ENCODE measurements at regions not wholly inside any gene's neighbourhood (a gene's known extent, or its start where the extent isn't known, plus 50 kb on each side); places are given as distances from the start of the nearest gene placed in this dataset.

DNA sequence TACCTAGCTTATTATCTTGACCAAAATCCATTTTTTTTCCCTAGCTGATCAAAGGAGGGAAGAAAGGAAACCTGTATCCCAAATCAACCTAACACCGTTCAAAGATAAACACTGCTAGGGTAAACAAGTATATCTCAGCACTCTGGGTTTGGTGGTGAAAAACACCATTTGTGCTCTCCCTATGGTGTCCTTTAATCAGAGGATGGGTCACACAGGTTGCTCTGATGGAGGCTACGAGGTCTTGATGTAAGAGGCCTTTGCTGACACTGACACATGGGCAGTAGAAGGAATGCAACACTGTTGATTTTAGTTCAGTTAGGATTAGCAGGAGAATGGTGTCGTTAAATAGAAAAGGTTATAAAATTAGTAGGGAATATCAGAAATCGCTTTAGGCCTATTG lies 179.3 kb downstream of the HDGFL1 start:
- no peak overlapping the region for H3K4me3 ChIP-seq (replicated peaks in 1 of 2; ENCODE audit: low read depth in 1 of 2, low read length in 2 of 2)
- no peaks in the 10 kb centered on the region for H3K4me1 ChIP-seq (ENCODE audit: control insufficient read depth in 1 of 2, insufficient read depth in 2 of 2, low read length in 2 of 2)
- H3K79me2 ChIP-seq (ENCODE audit: insufficient read depth, low read length) = no peaks in the 10 kb centered on the region
- ChIA-PET POLR2A (no interaction called here), RAD21 (ENCODE audit: low non-redundant PET in 1 of 2, low total read pairs in 2 of 2, uncharacterized antibody in 2 of 2, unreplicated experiment in 2 of 2) (no interaction called here), CTCF (no interaction called here)
- H3K9me3 ChIP-seq (ENCODE audit: control insufficient read depth in 1 of 2, insufficient read depth in 1 of 2, low read depth in 1 of 2, low read length in 2 of 2) = no peaks in the 10 kb centered on the region
- no peaks in the 10 kb centered on the region for H3K27me3 ChIP-seq (ENCODE audit: insufficient read depth, low read length)
- H2AFZ ChIP-seq (ENCODE audit: low read depth, low read length, poor library complexity, severe bottlenecking) = no peak overlapping the region
- DNase-seq (ENCODE audit: low read depth, low spot score) (no peak), ATAC-seq (no peak)
- TF ChIP-seq, protein P1, sequence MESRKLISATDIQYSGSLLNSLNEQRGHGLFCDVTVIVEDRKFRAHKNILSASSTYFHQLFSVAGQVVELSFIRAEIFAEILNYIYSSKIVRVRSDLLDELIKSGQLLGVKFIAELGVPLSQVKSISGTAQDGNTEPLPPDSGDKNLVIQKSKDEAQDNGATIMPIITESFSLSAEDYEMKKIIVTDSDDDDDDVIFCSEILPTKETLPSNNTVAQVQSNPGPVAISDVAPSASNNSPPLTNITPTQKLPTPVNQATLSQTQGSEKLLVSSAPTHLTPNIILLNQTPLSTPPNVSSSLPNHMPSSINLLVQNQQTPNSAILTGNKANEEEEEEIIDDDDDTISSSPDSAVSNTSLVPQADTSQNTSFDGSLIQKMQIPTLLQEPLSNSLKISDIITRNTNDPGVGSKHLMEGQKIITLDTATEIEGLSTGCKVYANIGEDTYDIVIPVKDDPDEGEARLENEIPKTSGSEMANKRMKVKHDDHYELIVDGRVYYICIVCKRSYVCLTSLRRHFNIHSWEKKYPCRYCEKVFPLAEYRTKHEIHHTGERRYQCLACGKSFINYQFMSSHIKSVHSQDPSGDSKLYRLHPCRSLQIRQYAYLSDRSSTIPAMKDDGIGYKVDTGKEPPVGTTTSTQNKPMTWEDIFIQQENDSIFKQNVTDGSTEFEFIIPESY (IDR thresholded peaks at IDR 0.05; ENCODE audit: extremely low read depth, insufficient replicate concordance, low read length) = no peak
- TF ChIP-seq ZFX (IDR thresholded peaks at IDR 0.05) = no peak
- no peak for TF ChIP-seq YY1 (IDR thresholded peaks at IDR 0.05; ENCODE audit: extremely low read depth, insufficient replicate concordance, low read depth, low read length)
- no peak for TF ChIP-seq TCF7L2 (IDR thresholded peaks at IDR 0.05; ENCODE audit: borderline replicate concordance, extremely low read depth, insufficient read depth, insufficient read length)
- no peak overlapping the region for H3K9ac ChIP-seq (ENCODE audit: low read length)
- no TSS peak for BruUV-seq (replicated peaks)
- no peaks in the 10 kb centered on the region for H4K20me1 ChIP-seq (ENCODE audit: insufficient read depth)
- H3K36me3 ChIP-seq (ENCODE audit: control insufficient read depth in 1 of 2, insufficient read depth in 2 of 2, low read length in 2 of 2) = no peaks in the 10 kb centered on the region
- intact Hi-C loops (cut with micrococcal nuclease) = no loop called here
- H3K27ac ChIP-seq (ENCODE audit: low read depth, low read length) = no peak overlapping the region
- no peaks in the 10 kb centered on the region for H3K9me2 ChIP-seq (ENCODE audit: insufficient read depth)
- H3K4me2 ChIP-seq (ENCODE audit: low read length) = no peak overlapping the region

DNA sequence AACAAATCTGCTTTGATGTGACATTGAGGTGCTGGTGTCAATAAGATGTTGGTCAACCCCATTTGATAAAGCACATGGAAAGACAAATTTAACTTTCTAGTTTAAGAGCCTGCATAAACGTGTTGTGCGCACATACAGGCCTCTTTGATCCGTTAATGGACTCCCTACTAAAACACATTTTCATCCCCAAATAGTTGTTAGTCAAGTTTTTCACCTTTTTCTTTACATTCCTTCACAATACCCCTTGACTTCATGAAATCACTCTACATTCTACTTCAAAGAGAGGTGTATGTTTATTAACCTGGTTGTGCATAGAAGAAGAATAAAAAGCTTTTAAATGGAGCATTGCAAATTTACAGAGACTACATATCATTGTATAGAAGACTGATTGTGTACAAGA lies 180.3 kb downstream of the HDGFL1 start:
- H2AFZ ChIP-seq (ENCODE audit: low read depth, low read length, poor library complexity, severe bottlenecking) = no peak overlapping the region
- no peaks in the 10 kb centered on the region for H3K4me1 ChIP-seq (ENCODE audit: control insufficient read depth in 1 of 2, insufficient read depth in 2 of 2, low read length in 2 of 2)
- CTCF ChIA-PET = no interaction called here
- POLR2A ChIA-PET = no interaction called here
- H4K20me1 ChIP-seq (ENCODE audit: insufficient read depth) = no peaks in the 10 kb centered on the region
- no TSS peak for BruUV-seq (replicated peaks)
- H3K36me3 ChIP-seq (ENCODE audit: control insufficient read depth in 1 of 2, insufficient read depth in 2 of 2, low read length in 2 of 2) = no peaks in the 10 kb centered on the region
- no peak overlapping the region for H3K4me2 ChIP-seq (ENCODE audit: low read length)
- no peaks in the 10 kb centered on the region for H3K9me3 ChIP-seq (ENCODE audit: control insufficient read depth in 1 of 2, insufficient read depth in 1 of 2, low read depth in 1 of 2, low read length in 2 of 2)
- no peak for DNase-seq (ENCODE audit: low read depth, low spot score)
- no peak overlapping the region for H3K9ac ChIP-seq (ENCODE audit: low read length)
- no peaks in the 10 kb centered on the region for H3K9me2 ChIP-seq (ENCODE audit: insufficient read depth)
- H3K4me3 ChIP-seq (replicated peaks in 1 of 2; ENCODE audit: low read depth in 1 of 2, low read length in 2 of 2) = no peak overlapping the region
- no peak overlapping the region for H3K27ac ChIP-seq (ENCODE audit: low read depth, low read length)
- no peaks in the 10 kb centered on the region for H3K27me3 ChIP-seq (ENCODE audit: insufficient read depth, low read length)
- no peak for ATAC-seq
- RAD21 ChIA-PET (ENCODE audit: low non-redundant PET in 1 of 2, low total read pairs in 2 of 2, uncharacterized antibody in 2 of 2, unreplicated experiment in 2 of 2) = no interaction called here
- intact Hi-C loops (cut with micrococcal nuclease) = no loop called here
- no peaks in the 10 kb centered on the region for H3K79me2 ChIP-seq (ENCODE audit: insufficient read depth, low read length)
- TF ChIP-seq YY1 (IDR thresholded peaks at IDR 0.05; ENCODE audit: extremely low read depth, insufficient replicate concordance, low read depth, low read length) (no peak), CBX3 (IDR thresholded peaks at IDR 0.05; ENCODE audit: low read depth) (no peak), CEBPB (IDR thresholded peaks at IDR 0.05; ENCODE audit: low read depth) (no peak), SIN3A (IDR thresholded peaks at IDR 0.05; ENCODE audit: low read depth) (no peak), JUND (IDR thresholded peaks at IDR 0.05) (no peak), POLR2A (IDR thresholded peaks at IDR 0.05; ENCODE audit: borderline replicate concordance, extremely low read depth, insufficient read depth, insufficient read length) (no peak), EZH2 (IDR thresholded peaks at IDR 0.05) (no peak), RAD21 (IDR thresholded peaks at IDR 0.05; ENCODE audit: low read depth) (no peak), SP1 (IDR thresholded peaks at IDR 0.05; ENCODE audit: low read depth) (no peak), SRF (IDR thresholded peaks at IDR 0.05; ENCODE audit: low read depth) (no peak), EGR1 (IDR thresholded peaks at IDR 0.05; ENCODE audit: low read depth) (no peak)
- TF ChIP-seq, protein P1 (IDR thresholded peaks at IDR 0.05; ENCODE audit: extremely low read depth, insufficient replicate concordance, low read length) = no peak
- TF ChIP-seq, protein P2, sequence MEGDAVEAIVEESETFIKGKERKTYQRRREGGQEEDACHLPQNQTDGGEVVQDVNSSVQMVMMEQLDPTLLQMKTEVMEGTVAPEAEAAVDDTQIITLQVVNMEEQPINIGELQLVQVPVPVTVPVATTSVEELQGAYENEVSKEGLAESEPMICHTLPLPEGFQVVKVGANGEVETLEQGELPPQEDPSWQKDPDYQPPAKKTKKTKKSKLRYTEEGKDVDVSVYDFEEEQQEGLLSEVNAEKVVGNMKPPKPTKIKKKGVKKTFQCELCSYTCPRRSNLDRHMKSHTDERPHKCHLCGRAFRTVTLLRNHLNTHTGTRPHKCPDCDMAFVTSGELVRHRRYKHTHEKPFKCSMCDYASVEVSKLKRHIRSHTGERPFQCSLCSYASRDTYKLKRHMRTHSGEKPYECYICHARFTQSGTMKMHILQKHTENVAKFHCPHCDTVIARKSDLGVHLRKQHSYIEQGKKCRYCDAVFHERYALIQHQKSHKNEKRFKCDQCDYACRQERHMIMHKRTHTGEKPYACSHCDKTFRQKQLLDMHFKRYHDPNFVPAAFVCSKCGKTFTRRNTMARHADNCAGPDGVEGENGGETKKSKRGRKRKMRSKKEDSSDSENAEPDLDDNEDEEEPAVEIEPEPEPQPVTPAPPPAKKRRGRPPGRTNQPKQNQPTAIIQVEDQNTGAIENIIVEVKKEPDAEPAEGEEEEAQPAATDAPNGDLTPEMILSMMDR (IDR thresholded peaks at IDR 0.05 in 2 of 3, conservative IDR thresholded peaks at IDR 0.05 in 1 of 3; ENCODE audit: borderline replicate concordance in 1 of 3, insufficient read depth in 1 of 3, low read depth in 2 of 3, low read length in 2 of 3) = no peak
- TF ChIP-seq, protein P3, sequence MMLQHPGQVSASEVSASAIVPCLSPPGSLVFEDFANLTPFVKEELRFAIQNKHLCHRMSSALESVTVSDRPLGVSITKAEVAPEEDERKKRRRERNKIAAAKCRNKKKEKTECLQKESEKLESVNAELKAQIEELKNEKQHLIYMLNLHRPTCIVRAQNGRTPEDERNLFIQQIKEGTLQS (IDR thresholded peaks at IDR 0.05) = no peak
